ENCODE measurements at regions not wholly inside any gene's neighbourhood (a gene's known extent, or its start where the extent isn't known, plus 50 kb on each side); places are given as distances from the start of the nearest gene placed in this dataset.
"Not testable (repeated sequence)": the region's sequence is repeated elsewhere in the genome, so short reads cannot be mapped to it uniquely, and the experiment has no call there.

DNA sequence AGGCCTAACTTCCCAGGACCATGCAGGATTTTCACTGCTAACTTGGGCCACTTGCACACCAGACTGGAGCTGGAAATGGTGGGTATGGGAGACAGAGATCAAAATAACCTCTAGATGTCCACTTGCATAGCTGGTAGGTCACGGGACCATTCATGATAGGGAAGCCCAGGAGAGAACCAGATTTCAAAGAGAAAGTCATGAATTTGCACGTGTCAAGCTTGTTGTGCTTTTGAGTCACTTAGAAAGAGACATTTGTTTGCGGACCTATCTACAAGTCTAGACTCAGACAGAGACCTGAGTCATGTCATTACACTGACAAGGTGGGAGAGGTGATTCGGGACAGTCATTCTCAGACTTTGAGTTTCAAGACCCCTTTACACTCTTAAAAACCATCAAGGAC, 704.1 kb downstream of the DTWD2 start:
- DNase-seq (ENCODE audit: low spot score): not testable (repeated sequence)

DNA sequence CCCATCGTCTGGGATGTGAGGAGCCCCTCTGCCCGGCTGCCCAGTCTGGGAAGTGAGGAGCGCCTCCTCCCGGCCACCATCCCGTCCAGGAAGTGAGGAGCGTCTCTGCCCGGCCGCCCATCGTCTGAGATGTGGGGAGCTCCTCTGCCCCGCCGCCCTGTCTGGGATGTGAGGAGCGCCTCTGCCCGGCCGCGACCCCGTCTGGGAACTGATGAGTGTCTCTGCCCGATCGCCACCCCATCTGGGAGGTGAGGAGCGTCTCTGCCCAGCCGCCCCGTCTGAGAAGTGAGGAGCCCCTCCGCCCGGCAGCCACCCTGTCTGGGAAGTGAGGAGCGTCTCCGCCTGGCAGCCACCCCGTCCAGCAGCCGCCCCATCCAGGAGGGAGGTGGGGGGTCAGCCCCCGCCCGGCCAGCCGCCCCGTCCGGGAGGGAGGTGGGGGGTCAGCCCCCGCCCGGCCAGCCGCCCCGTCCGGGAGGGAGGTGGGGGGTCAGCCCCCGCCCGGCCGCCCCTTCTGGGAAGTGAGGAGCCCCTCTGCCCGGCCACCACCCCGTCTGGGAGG, 705.8 kb downstream of the DTWD2 start:
- DNase-seq (ENCODE audit: low spot score): not testable (repeated sequence)

DNA sequence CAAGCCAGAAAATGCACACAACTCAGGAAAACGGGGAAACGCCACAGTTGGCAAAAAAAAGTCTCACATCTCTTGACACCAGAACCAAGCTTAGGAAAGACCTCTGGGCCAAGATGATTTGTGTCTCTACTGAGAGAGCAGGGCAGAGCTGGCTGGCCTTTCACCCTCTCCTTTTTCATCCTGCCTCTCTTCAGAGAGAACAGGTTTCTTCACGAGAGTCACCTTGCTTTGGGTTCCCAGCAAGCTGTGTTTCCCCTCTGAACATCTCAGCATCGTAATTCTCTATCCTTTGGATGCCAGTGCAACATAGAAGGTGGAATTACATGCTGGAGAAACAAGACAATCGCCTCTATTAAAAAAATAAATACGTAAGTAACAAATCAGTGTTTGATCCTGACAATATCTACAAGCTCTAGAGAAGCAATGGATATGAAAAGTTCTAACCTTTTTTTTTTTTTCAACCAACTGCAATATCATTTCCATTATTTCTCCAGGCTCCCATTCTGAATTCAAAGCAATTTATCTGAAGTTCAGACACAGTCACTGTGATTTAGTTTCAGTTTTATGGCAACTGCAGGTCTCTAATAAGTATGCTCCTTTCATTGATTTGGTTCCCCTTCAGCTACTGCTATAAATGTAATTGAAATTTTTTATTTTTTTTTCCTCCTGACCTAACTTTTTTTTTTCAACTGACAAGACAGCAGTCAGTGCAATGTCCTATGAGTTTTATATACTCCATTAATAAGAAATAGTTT, 708.6 kb downstream of the DTWD2 start:
- DNase-seq (ENCODE audit: low spot score): no peak

DNA sequence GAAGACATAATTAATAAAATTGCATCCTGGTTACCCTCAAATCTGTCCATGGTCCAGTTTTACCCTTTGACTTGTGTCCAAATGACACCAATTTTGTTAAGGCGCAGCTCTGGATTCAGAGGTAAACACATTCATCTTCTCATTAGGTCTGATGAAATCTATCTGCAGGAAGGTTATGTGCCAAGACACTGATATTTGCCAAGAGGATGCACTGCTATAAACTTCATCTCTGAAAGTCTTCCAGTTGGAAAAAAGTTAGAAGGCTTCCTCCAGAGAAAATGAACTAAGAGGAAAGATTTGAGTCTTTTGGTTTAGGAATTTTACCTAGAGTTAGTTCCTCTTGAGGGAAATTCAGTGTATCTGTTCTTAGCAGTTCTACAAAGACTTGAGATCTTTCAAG, 717.8 kb downstream of the DTWD2 start:
- DNase-seq (ENCODE audit: low spot score): no peak

DNA sequence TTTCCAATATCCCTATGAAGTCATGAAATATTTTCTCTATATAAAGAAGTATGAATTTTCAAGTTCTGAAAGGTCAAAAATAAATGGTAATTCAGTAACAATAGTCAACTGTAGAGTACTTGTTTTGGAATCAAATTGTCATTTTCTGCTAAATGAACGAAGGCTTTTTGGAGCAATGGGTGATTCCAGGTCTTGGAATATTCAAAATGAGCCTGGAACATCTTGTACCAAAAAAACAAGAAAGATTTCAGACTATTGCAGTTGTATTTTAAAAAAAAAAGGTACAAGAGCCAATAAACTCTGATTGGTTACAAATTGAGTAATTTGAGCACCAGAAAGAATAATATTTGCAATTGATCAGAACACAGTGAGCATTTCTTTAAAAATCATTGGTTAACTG, 730.1 kb downstream of the DTWD2 start:
- no peak for DNase-seq (ENCODE audit: low spot score)

DNA sequence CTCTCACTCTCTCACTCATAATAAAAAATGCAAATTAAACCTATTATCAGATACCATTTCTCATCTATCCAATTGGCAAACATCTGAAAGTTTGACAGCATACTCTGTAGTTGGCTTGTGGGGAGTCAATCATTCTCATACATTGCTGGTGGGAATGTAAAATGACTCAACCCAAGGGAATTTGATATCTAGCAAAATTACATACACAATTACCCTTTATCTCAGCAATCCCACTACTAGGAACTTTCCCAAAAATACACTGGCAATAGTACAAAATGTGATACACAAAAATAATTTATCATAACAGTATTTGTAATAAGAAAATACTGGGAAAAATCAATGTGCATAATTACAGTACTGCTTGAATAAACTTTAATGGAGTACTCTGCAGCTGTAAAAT, 731.3 kb downstream of the DTWD2 start:
- no peak for DNase-seq (ENCODE audit: low spot score)

DNA sequence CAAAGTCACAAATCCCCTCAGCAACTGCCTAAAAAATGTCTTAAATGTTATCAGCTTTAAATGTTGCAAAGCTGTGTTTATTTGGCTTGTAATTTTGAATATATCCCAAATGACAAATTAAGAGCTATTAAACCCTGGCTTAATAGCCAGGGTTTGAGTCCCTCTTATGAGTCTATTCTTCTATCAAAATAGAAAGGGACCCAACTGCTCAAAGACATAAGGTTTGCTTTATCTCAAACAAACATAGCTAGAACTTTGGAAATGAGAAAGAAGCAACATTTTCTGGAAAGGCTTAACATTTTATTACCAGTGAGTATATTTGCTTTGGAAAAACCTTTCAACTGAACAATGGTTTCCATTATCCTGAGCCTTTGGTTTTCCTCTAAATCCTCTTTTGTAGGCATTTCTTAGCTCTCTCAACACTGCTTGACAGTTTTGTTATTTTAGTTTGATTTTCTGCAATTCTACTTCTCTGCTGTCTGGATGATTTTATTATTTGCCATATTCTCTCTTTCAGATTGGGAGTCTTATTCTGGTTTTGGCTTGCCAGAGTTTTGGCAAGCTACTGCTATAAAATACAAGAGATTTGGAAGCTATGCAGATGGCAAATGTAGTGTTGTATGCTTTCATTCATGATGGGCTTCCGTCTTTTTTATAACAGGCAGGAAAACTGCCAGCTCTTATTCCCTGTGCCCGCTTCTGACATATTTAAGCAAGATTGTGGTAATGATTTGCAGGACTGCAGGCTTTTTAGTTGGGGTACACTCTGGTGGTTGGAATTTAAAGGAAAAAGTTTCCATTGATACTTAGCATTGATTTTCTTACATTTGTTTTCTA, 734.9 kb downstream of the DTWD2 start:
- DNase-seq (ENCODE audit: low spot score): no peak

DNA sequence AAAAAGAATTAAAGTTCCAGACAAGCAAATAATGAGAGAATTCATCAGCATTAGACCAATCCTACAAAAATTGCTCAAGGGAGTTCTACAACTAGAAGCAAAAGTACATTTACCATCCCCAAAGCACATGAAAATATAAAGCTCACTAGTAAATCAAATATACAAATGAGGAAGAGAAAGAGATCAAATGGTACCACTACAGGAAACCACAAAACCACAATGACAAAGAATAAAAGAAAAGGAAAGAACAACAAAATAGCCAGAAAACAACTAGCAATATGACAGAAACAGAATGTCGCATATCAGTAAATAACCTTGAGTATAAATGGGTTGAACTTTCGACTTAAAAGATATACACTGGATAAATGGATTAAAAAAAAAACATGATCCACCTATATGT, 739.0 kb downstream of the DTWD2 start:
- DNase-seq (ENCODE audit: low spot score): no peak

DNA sequence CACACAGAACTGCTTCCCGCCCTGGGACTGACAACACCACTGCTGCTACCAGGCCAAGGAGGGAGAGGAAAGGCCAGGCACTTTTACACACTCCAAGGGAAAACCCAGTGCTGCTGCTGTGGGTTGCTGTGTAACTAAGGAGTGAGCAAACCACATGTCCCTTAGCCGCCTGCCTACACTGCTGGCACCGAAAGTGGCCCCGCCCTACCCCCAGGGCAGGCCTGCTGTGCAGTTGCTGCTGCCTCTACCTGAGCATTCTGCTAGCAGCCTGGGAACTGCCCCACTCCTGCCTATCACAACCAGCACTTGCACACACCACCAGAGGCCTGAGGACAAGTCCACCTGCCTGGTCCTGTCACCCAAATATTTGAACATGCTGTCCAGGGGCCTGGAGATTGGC, 740.9 kb downstream of the DTWD2 start:
- no peak for DNase-seq (ENCODE audit: low spot score)

DNA sequence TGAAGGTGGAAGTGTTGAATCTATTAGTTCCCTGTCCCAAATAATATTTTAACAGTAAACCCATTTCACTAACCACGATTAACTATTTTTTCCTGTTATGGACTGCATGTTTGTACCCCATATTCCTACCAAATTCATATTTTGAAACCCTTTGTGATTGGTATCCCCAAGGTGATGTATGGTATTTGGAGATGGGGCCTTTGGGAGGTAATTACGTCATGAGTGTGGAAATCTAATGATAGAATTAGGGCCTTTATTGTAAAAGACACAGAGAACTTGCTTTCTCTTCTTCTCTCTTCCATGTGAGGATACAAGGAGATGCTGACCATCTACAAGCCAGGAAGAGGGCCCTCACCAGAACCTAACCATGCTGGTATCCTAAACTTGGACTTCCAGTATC, 744.7 kb downstream of the DTWD2 start:
- no peak for DNase-seq (ENCODE audit: low spot score)

DNA sequence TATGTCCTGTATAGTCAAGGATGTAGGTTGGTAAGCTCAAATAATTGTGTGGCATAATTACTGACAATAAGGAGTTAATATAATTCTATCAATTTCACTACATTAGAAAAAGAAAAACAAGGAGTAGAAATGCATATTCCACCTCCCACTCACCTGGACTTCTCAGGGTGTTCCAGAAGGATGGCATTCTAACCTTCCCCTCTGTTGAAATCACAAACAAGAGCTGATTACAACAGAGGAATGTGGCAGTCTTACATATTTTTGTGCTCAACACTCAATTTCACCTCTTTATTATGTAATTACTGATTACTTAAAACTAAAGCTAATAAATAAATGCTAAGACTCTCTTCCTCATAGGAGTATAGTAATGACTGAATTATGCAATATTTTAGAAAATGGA, 745.3 kb downstream of the DTWD2 start:
- DNase-seq (ENCODE audit: low spot score): no peak

DNA sequence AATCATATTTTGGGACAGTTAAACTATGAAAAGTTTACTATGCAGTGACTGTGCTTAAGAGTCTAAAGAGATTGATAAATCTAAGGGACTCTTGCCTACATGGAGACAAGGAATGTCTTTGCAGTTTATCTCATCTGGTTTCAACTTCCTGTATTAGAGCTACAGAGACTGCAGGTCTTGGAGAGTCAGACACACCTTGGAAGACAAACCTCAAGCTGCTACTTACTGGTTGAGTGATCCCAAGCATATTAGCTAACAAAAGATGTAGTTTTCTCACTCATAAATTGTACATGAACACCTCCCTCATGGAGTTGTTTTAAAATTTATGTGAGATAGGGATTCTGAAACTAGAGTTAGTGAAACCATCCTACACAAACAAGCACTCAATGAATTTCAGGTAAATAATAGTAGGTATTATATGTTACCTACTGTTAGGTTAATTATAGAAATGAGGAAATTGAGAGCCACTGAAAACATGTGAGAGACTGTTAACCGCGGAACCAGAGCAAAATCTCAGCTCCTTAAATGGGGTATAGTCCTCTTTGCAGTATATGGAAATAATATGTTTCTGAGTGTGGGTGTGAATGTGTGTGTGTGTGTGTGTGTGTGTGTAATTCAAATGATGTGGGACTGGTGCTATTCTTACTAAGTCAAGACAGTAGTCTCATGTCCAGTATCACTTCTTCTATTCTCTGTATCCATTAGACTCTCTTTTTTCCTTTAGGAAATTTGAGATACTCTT, 752.1 kb downstream of the DTWD2 start:
- no peak for DNase-seq (ENCODE audit: low spot score)

DNA sequence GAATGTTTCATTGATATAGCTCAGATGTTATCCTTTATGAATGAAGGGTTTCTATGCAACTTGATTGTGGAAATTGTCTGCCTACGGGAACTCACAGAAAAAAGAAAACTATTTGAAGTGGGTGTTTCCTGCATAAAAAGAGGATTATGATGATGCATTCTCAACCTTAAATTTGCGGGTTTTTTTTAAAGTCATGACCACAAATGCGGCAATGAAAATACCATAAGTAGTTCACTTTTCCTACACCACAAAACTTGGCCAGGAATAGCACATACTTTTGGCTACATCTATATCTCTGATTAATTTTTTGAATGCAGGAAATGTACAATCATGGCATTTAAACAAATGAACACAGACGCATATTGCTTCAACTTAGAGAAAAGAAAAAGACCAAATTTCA, 754.7 kb downstream of the DTWD2 start:
- no peak for DNase-seq (ENCODE audit: low spot score)

DNA sequence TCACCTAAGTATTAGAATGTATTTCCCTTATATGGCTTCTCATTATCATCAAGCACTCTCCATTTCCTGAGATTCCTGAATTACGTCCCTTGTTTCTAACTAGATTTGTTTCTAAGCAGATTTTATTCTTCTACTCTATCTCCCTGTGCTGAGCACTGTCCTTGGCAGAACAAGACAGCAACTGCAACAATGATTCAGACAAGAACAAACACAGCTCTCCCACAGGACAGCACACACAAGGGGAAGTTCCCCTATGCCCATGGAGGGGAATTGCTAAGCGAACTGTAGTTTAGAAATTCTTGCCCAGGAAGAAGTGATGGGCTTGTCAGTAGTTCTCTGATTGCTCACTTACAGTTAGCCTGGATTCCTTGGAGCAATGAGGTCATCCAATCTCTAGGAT, 759.9 kb downstream of the DTWD2 start:
- no peak for DNase-seq (ENCODE audit: low spot score)

DNA sequence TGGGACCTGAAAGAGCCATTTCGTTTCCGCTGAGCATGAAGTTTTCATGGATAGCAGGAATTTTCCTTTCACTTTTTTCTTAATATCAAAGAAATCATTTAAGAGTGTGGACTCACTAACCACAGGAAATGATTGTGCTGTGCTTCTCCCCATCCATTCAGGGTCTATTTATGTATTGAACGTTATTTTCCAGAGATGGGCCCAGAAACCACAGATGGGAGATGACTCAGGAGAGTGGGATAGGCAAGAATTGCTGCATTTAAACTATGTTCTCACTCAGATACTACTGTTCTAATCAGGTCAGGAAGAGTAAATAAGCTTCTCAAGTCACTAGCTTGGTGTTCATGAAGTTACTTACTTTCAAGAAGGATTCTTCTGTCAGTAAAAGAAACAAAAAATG, 763.8 kb downstream of the DTWD2 start:
- DNase-seq (ENCODE audit: low spot score): peak; percentile 33

DNA sequence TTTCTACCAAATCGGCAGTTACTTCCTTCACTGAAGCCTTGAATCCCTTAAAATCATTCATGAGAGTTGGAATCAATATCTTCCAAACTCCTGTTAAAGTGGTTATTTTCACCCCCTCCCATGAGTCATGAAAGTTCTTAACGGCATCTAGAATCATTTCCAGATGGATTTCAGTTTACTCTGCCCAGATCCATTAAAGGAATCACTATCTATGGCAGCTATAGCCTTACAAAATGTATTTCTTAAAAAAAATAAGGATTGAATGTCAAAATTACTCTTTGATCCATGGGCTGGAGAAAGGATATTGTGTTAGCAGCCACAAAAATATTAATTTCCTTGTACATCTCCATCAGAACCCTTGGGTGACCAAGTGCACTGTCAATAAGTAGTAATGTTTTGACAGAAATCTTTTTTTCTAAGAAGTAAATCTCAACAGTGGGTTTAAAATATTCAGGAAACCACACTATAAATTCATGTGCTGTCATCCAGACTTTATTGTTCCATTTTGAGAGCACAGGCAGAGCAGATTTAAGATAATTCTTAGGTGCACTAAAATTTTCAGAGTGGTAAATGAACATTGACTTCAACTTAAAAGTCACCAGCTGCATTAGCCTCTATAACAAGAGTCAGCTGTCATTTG, 767.7 kb downstream of the DTWD2 start:
- DNase-seq (ENCODE audit: low spot score): peak; percentile 23

DNA sequence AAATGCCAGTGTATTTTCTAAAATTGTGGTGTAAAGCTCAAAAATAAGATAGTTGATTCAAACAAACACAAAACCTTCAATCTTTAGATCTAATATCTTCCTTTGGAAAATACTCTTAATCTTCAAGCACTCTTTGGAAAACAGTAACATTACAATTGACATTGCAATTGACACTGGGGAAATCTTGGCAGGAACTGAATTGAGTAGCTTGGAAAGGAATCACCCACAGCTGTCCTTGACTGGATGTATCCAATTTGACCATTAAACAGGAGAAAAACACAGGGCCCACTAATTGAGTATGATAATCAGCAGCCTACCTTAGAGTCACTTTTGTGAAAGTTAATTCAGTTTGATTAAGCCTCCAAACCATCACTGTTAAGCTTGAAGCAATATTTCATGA, 776.7 kb downstream of the DTWD2 start:
- DNase-seq (ENCODE audit: low spot score): no peak

DNA sequence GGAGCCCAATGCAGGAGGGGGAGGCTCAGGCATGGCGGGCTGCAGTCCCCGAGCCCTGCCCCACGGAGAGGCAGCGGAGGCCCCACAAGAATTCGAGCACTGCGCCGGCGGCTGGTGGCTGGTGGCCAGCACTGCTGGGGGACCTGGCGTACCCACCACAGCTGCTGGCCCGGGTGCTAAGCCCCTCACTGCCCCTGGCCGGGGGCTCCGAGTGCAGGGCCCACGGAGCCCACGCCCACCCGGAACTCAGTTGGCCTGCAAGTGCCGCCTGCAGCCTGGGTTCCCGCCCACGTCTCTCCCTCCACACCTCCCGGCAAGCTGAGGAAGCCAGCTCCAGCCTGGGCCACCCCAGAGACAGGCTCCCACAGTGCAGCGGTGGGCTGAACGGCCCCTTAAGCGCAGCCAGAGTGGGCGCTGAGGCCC, 780.3 kb downstream of the DTWD2 start:
- no peak for DNase-seq (ENCODE audit: low spot score)

DNA sequence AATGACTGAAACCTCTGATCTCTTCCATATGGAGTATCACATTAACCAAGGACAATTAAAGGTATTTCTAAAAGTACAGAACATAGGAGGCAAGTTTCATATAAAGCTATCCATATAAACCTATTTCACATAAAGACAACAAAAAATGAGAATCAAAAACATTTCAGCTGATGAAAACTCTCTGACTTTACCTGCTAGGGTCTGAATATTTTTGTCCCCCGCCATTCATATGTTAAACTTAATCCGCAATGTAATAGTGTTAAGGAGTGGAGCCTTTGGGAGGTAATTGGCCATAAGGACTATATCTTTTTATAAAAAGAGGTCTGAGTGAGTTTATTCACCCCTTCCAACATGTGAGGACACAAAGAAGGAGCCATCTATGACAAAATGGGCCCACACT, 788.5 kb downstream of the DTWD2 start:
- DNase-seq (ENCODE audit: low spot score): no peak

DNA sequence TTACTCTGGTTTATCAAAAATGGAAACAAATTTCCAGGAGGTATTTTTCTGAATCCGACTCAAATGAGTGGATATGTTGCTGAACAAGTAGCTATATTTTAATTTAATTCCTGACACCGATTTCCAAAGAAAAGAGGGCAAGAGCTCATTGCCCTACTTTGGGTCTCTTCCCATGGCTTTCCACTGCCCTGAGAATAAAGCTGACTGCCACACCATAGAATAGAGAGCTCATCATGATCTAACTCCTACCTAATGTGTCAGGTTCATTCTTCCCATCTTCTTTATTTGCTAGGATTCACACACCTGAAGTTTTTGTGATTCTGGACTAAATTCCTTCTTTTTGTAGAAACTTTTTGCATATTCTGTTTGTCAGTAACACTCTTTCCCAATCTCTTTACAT, 792.1 kb downstream of the DTWD2 start:
- no peak for DNase-seq (ENCODE audit: low spot score)

DNA sequence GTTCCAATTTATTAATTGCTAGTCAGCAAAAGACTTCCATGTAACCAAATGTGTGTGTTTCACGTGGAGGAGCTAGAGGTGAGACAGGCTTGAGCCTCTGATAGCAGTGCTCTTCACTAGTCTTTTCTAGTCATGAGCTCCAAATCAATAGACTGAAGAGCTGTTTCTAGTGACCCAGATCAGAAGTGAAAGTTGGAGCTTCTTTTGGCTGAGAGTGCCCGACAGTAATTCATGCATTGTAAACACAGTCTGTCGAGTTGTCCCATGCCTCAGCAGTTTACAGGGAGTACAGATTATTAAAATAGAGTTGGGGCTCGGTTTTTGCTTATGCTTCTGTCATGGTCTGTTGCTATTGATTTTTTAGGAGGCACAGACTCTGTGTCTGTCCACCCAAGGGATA, 793.1 kb downstream of the DTWD2 start:
- no peak for DNase-seq (ENCODE audit: low spot score)
